Smooth muscle cell (in vitro differentiated cells): ENCODE measurements at regions not wholly inside any gene's neighbourhood (a gene's known extent, or its start where the extent isn't known, plus 50 kb on each side); places are given as distances from the start of the nearest gene placed in this dataset.
"Not testable (repeated sequence)": the region's sequence is repeated elsewhere in the genome, so short reads cannot be mapped to it uniquely, and the experiment has no call there.

Experiments
- DNase-seq: peaks from one replicate; lab custom pipeline; 2025; ENCODE audit not compliant: unreplicated experiment; lab: John Stamatoyannopoulos, UW
- H2AFZ ChIP-seq: fragments of 200-600 bp; sonication (generic); 2 replicates; pipeline ENCODE4 v1.6.0; 2016; ENCODE audit warnings: antibody characterized with exemption, low read depth, mild to moderate bottlenecking
- H3F3A ChIP-seq: fragments of 200-600 bp; sonication (generic); 2 replicates; pipeline ENCODE4 v1.6.0; 2017; ENCODE audit warnings: antibody characterized with exemption, low read depth
- H3K27ac ChIP-seq: fragments of 200-600 bp; sonication (generic); 2 replicates; pipeline ENCODE4 v1.5.1; 2016; ENCODE audit warnings: low read depth, mild to moderate bottlenecking
- H3K27me3 ChIP-seq: fragments of 200-600 bp; sonication (generic); 2 replicates; pipeline ENCODE4 v1.6.1; 2016; ENCODE audit warnings: low read depth, mild to moderate bottlenecking
- H3K36me3 ChIP-seq: fragments of 200-600 bp; sonication (generic); 2 replicates; pipeline ENCODE4 v1.5.1; 2016; ENCODE audit warnings: low read depth
- H3K4me1 ChIP-seq: fragments of 200-600 bp; sonication (generic); 2 replicates; pipeline ENCODE4 v1.5.1; 2016; ENCODE audit warnings: low read depth
- H3K4me2 ChIP-seq: fragments of 200-600 bp; sonication (generic); 2 replicates; pipeline ENCODE4 v1.6.0; 2016; ENCODE audit warnings: mild to moderate bottlenecking
- H3K4me3 ChIP-seq: fragments of 200-600 bp; sonication (generic); 2 replicates; pipeline ENCODE4 v1.5.1; 2016; ENCODE audit warnings: mild to moderate bottlenecking
- H3K79me2 ChIP-seq: fragments of 200-600 bp; sonication (generic); 2 replicates; pipeline ENCODE4 v1.6.0; 2016; ENCODE audit warnings: low read depth, mild to moderate bottlenecking
- H3K9ac ChIP-seq: fragments of 200-600 bp; sonication (generic); 2 replicates; pipeline ENCODE4 v1.6.0; 2016; ENCODE audit warnings: low read depth
- H3K9me3 ChIP-seq: fragments of 200-600 bp; sonication (generic); replicated peaks from 2 replicates; pipeline ENCODE4 v1.5.1; 2016; ENCODE audit warnings: low read depth
- H4K20me1 ChIP-seq: fragments of 200-600 bp; sonication (generic); 2 replicates; pipeline ENCODE4 v1.6.0; 2016; ENCODE audit warnings: low read depth
- WGBS: methylation state at CpG from one replicate; pipeline ENCODE4 v1.1.7; 2016; ENCODE audit warnings: low lambda C conversion rate; 5-methylcytosine and 5-hydroxymethylcytosine counted together
- TF ChIP-seq, protein P1 (sequence below): fragments of 200-600 bp; sonication (generic); IDR thresholded peaks from 2 replicates; pipeline ENCODE4 v1.5.1; 2017; ENCODE audit warnings: borderline replicate concordance, mild to moderate bottlenecking, antibody characterized with exemption; ENCODE audit not compliant: insufficient read depth, poor library complexity, severe bottlenecking

DNA sequence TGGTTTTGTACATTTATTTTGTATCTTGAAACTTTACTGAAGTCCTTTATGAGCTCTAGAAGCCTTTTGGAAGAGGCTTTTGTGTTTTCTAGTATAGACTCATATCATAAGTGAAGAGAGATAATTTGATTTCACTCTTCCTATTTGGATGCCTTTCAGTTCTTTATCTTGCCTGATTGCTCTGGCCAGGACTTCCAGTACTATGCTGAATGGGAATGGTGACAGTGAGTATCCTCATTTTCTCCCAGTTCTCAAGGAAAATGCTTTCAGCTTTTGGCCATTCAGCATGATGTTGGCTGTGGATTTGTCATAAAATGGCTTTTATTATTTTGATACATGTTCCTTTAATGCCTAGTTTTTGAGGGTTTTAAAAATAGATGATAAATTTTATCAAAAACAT, 1061.3 kb downstream of the STPG2 start:
- Histone ChIP-seq H3K36me3 (no peaks in the 10 kb centered on the region), H3K27ac (no peak overlapping the region), H3F3A (no peaks in the 10 kb centered on the region), H3K4me2 (no peak overlapping the region), H2AFZ (no peak overlapping the region), H3K79me2 (no peaks in the 10 kb centered on the region), H4K20me1 (no peaks in the 10 kb centered on the region), H3K4me1 (no peaks in the 10 kb centered on the region), H3K9ac (no peak overlapping the region), H3K27me3 (no peaks in the 10 kb centered on the region), H3K4me3 (no peak overlapping the region), H3K9me3 (no peaks in the 10 kb centered on the region)
- TF ChIP-seq, protein P1, sequence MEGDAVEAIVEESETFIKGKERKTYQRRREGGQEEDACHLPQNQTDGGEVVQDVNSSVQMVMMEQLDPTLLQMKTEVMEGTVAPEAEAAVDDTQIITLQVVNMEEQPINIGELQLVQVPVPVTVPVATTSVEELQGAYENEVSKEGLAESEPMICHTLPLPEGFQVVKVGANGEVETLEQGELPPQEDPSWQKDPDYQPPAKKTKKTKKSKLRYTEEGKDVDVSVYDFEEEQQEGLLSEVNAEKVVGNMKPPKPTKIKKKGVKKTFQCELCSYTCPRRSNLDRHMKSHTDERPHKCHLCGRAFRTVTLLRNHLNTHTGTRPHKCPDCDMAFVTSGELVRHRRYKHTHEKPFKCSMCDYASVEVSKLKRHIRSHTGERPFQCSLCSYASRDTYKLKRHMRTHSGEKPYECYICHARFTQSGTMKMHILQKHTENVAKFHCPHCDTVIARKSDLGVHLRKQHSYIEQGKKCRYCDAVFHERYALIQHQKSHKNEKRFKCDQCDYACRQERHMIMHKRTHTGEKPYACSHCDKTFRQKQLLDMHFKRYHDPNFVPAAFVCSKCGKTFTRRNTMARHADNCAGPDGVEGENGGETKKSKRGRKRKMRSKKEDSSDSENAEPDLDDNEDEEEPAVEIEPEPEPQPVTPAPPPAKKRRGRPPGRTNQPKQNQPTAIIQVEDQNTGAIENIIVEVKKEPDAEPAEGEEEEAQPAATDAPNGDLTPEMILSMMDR, result no peak
- DNase-seq, result no peak

DNA sequence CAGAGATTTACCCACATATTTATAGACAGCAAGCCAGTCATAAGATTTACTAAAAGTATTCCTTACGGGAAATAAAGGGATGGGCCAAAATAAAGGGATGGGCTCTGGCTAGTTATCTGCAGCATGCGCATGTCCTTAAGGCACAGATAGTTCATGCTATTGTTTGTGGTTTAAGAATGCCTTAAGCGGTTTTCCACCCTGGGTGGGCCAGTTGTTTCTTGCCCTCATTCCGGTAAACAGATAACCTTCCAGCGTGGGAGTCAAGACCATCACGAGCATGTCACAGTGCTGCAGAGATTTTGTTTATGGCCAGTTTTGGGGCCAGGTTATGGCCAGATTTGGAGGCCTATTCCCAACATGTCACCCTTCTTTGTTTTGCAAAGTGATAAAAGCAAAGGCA, 1046.2 kb downstream of the STPG2 start:
- 63% methylated on average over 6 of the region's 6 CpGs for WGBS
- H3K4me3 ChIP-seq, H3K4me1 ChIP-seq, H3K36me3 ChIP-seq, H3K9me3 ChIP-seq, H3K4me2 ChIP-seq, H3K9ac ChIP-seq, H3K79me2 ChIP-seq, H3F3A ChIP-seq, H4K20me1 ChIP-seq, DNase-seq, H2AFZ ChIP-seq, H3K27ac ChIP-seq, H3K27me3 ChIP-seq: not testable (repeated sequence)

DNA sequence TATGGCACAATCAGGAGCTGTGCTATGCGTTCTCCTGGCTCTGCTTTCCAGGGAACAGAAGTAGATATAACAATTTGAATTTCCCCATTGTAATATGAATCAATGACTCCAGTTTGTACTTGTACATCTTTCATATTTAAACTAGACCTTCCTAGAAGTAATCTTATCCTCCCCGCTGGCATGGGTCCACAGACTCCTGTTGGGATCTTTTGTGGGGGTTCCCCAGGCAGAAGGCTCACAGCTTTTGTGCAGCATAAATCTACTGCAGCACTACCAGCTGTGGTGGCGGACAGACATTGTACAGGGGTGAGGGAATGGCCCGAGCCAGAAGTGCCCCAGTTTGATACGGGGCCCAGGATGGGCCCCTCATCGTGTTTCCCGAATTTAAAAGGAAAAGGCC, 1042.1 kb downstream of the STPG2 start:
- WGBS, result 97% methylated on average over 7 of the region's 7 CpGs
- not testable (repeated sequence) for H3K27ac ChIP-seq, H3K36me3 ChIP-seq, DNase-seq, H2AFZ ChIP-seq, H3F3A ChIP-seq, H3K4me3 ChIP-seq, H3K9ac ChIP-seq, H3K79me2 ChIP-seq, H3K4me2 ChIP-seq, H3K4me1 ChIP-seq, H4K20me1 ChIP-seq, H3K27me3 ChIP-seq, H3K9me3 ChIP-seq

DNA sequence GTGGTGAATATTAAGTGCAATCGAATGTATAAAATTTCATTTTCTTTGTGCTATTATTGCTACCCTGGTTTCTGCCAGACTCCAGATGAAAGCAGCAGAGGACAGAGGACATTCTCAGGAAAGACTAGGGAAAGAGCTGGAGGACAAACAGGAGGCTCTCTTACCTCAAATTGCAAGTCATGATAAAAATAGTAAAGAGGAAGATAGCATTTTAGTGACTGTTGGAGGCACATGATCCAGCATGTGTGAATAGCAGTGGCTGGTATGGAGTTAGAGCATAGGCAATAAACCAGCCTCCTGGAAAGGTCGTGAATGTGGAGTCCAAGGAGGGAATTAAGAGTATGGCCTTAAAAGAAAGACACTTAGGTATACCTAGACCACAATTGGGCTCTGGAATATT, 1040.0 kb downstream of the STPG2 start:
- 85% methylated on average over 2 of the region's 2 CpGs for WGBS
- H3K4me1 ChIP-seq, result no peaks in the 10 kb centered on the region

DNA sequence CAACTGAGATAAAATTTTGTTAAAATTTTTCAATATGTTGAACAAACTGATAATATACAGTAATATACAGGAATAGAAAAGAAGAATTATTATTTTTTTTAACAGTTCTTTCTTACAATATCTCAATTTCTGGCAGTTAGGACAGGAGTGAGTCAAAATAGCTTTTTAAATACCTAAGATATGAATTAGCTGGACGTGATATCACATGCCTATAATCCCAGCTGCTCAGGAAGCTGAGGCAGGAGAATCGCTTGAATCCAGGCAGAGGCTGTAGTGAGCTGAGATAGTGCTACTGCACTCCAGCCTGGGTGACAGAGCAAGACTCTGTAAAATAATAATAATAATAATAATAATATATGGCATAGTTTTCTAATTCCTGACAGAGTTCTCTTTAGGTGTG, 1039.3 kb downstream of the STPG2 start:
- Histone ChIP-seq H3K9me3 (no peaks in the 10 kb centered on the region), H3K36me3 (no peaks in the 10 kb centered on the region), H3K9ac (no peak overlapping the region), H3F3A (no peaks in the 10 kb centered on the region), H3K79me2 (no peaks in the 10 kb centered on the region), H3K4me2 (no peak overlapping the region), H3K4me1 (no peaks in the 10 kb centered on the region), H3K27me3 (no peaks in the 10 kb centered on the region), H4K20me1 (no peaks in the 10 kb centered on the region), H3K27ac (no peak overlapping the region), H3K4me3 (no peak overlapping the region), H2AFZ (no peak overlapping the region)
- no peak for DNase-seq
- TF ChIP-seq, protein P1, result no peak
- WGBS, result 58% methylated on average over 2 of the region's 2 CpGs

More for the DNA sequence above, 1040.0 kb downstream of the STPG2 start:
- no peaks in the 10 kb centered on the region for H4K20me1 ChIP-seq
- H3K4me2 ChIP-seq, result no peak overlapping the region
- no peaks in the 10 kb centered on the region for H3K36me3 ChIP-seq
- no peak overlapping the region for H3K4me3 ChIP-seq
- DNase-seq, result no peak
- H3K27ac ChIP-seq, result no peak overlapping the region
- no peaks in the 10 kb centered on the region for H3K79me2 ChIP-seq
- H3K9me3 ChIP-seq, result no peaks in the 10 kb centered on the region
- H3F3A ChIP-seq, result no peaks in the 10 kb centered on the region
- H3K27me3 ChIP-seq, result no peaks in the 10 kb centered on the region
- TF ChIP-seq, protein P1, result no peak
- H3K9ac ChIP-seq, result no peak overlapping the region
- no peak overlapping the region for H2AFZ ChIP-seq
